ENCODE measurements at regions not wholly inside any gene's neighbourhood (a gene's known extent, or its start where the extent isn't known, plus 50 kb on each side); places are given as distances from the start of the nearest gene placed in this dataset.

GRCh38 chr13:106173346-106173745 is 362.1 kb downstream of the EFNB2 start:
- TF ChIP-seq EZH2 (IDR thresholded peaks at IDR 0.05; ENCODE audit: borderline replicate concordance, low read length) (no peak), CTCF (IDR thresholded peaks at IDR 0.05; ENCODE audit: low read length) (no peak)
